GM12878 (cell line): ENCODE measurements at regions not wholly inside any gene's neighbourhood (a gene's known extent, or its start where the extent isn't known, plus 50 kb on each side); places are given as distances from the start of the nearest gene placed in this dataset.

Source experiments
- ATAC-seq: fragments of 200-7000 bp; cut with Tn5 transposase; 3 replicates; pipeline ENCODE4 v1.9.1; 2020; ENCODE audit warnings: mild to moderate bottlenecking, moderate library complexity
- BruUV-seq: library from RNA; stranded (reverse); fragments of 400-500 nt; replicated peaks from 2 replicates; lab custom pipeline; 2021; lab: Mats Ljungman, UMichigan
- CTCF ChIA-PET: fragments of 300-600 bp; sonication (Branson Sonifier 250); formaldehyde crosslinking; extraction: SDS; loops from one replicate; lab custom pipeline; 2021; ENCODE audit warnings: inconsistent platforms; lab: Yijun Ruan, JAX
- POLR2A ChIA-PET: fragments of 350-600 bp; formaldehyde crosslinking; extraction: SDS; loops from one replicate; lab custom pipeline; 2021; ENCODE audit warnings: inconsistent platforms; lab: Charles Lee
- RAD21 ChIA-PET: fragments of 300-600 bp; sonication (Branson Sonifier 250); formaldehyde crosslinking; loops from one replicate; lab custom pipeline; 2023; ENCODE audit warnings: antibody characterized with exemption; ENCODE audit not compliant: unreplicated experiment; lab: Charles Lee
- SMC1A ChIA-PET: fragments of 300-600 bp; sonication (Branson Sonifier 250); formaldehyde crosslinking; loops from one replicate; lab custom pipeline; 2023; ENCODE audit not compliant: unreplicated experiment, uncharacterized antibody; lab: Charles Lee
- DNase-seq: peaks from one replicate; pipeline ENCODE4 v3.0.0-alpha.2; 2011; ENCODE audit warnings: low read depth, low spot score
- FAIRE-seq: peaks from 3 replicates; lab custom pipeline; 2011; peaks lifted over from hg19 to GRCh38; lab: Jason Lieb, UNC
- H2AFZ ChIP-seq: 2 replicates; pipeline ENCODE4 v1.6.0; 2011; ENCODE audit warnings: low read depth, low read length, control low read depth; ENCODE audit not compliant: control insufficient read depth
- H3K27ac ChIP-seq: 2 replicates; pipeline ENCODE4 v1.5.1; 2011; ENCODE audit warnings: control low read depth; ENCODE audit not compliant: control insufficient read depth, insufficient read depth
- H3K27me3 ChIP-seq, 2 experiments: replicated peaks in 1 of 2; 2 replicates each; pipeline versions ENCODE4 v1.6.0 to v1.6.1; 2011; ENCODE audit warnings: low read length in 1 of 2; ENCODE audit not compliant: control insufficient read depth in 2 of 2, insufficient read depth in 2 of 2
- H3K36me3 ChIP-seq, 2 experiments: 2 replicates each; pipeline ENCODE4 v1.5.1; 2011; ENCODE audit warnings: low read length in 1 of 2; ENCODE audit not compliant: control insufficient read depth in 2 of 2, insufficient read depth in 2 of 2
- H3K4me1 ChIP-seq: 2 replicates; pipeline ENCODE4 v1.6.1; 2011; ENCODE audit warnings: mild to moderate bottlenecking, low read length, moderate library complexity, mixed read lengths; ENCODE audit not compliant: control insufficient read depth, insufficient read depth
- H3K4me2 ChIP-seq: 2 replicates; pipeline ENCODE4 v1.6.0; 2011; ENCODE audit warnings: control low read depth; ENCODE audit not compliant: control insufficient read depth, insufficient read depth
- H3K4me3 ChIP-seq: fragments of 200-600 bp; sonication (generic); 2 replicates; pipeline ENCODE4 v1.5.1; 2016
- H3K79me2 ChIP-seq: 2 replicates; pipeline ENCODE4 v1.6.0; 2011; ENCODE audit warnings: low read length; ENCODE audit not compliant: control insufficient read depth, insufficient read depth
- H3K9ac ChIP-seq: 2 replicates; pipeline ENCODE4 v1.8.0; 2011; ENCODE audit warnings: low read length, control low read depth, mixed read lengths; ENCODE audit not compliant: control insufficient read depth, insufficient read depth
- H3K9me3 ChIP-seq: replicated peaks from 3 replicates; pipeline ENCODE4 v1.5.1; 2011; ENCODE audit warnings: mild to moderate bottlenecking, low read length; ENCODE audit not compliant: control insufficient read depth, insufficient read depth
- H4K20me1 ChIP-seq: 2 replicates; pipeline ENCODE4 v1.6.0; 2011; ENCODE audit not compliant: control insufficient read depth, insufficient read depth
- E2F4 ChIP-seq: IDR thresholded peaks from 2 replicates; pipeline ENCODE4 v1.6.1; 2012; ENCODE audit warnings: low read depth, low read length, improper control_type of control experiment
- FOXM1 ChIP-seq: IDR thresholded peaks from 2 replicates; pipeline ENCODE4 v1.6.1; 2012; ENCODE audit warnings: low read depth, mild to moderate bottlenecking, inconsistent platforms, low read length, moderate library complexity
- HDGF ChIP-seq: fragments of 450-650 bp; IDR thresholded peaks from 2 replicates; pipeline ENCODE4 v1.6.1; 2016; ENCODE audit warnings: antibody characterized with exemption
- LARP7 ChIP-seq: fragments of 450-650 bp; IDR thresholded peaks from 2 replicates; pipeline ENCODE4 v1.6.1; 2017; ENCODE audit warnings: mild to moderate bottlenecking
- MYB ChIP-seq: fragments of 150-350 bp; IDR thresholded peaks from 2 replicates; pipeline ENCODE4 v1.6.1; 2014; ENCODE audit warnings: mild to moderate bottlenecking, low read depth, low read length, borderline replicate concordance
- SKIL ChIP-seq: fragments of 450-650 bp; IDR thresholded peaks from 2 replicates; pipeline ENCODE4 v1.6.1; 2017; ENCODE audit warnings: mild to moderate bottlenecking, low read depth, inconsistent platforms; ENCODE audit not compliant: poor library complexity, severe bottlenecking
- SMAD1 ChIP-seq: fragments of 450-650 bp; IDR thresholded peaks from 2 replicates; pipeline ENCODE4 v1.6.1; 2018; ENCODE audit warnings: mild to moderate bottlenecking, low read depth; ENCODE audit not compliant: partially characterized antibody
- SUZ12 ChIP-seq: fragments of 200-600 bp; sonication (generic); IDR thresholded peaks from one replicate; pipeline ENCODE4 v1.6.1; 2018; ENCODE audit warnings: antibody characterized with exemption, mild to moderate bottlenecking; ENCODE audit not compliant: unreplicated experiment
- ZNF207 ChIP-seq: fragments of 450-650 bp; IDR thresholded peaks from 2 replicates; pipeline ENCODE4 v1.6.1; 2014; ENCODE audit warnings: antibody characterized with exemption, mild to moderate bottlenecking, borderline replicate concordance
- ZNF384 ChIP-seq: IDR thresholded peaks from 2 replicates; pipeline ENCODE4 v1.6.1; 2012; ENCODE audit warnings: low read depth, mild to moderate bottlenecking, low read length, improper control_type of control experiment, borderline replicate concordance
- WGBS: methylation state at CpG from one replicate; pipeline ENCODE4 v1.1.6; 2016; ENCODE audit warnings: low lambda C conversion rate; ENCODE audit not compliant: insufficient replicate concordance, insufficient coverage; ENCODE audit errors: missing lambda C conversion rate; 5-methylcytosine and 5-hydroxymethylcytosine counted together
- in situ Hi-C: fragments of 300-500 bp; cut with MboI; formaldehyde crosslinking; loops from 9 replicates; pipeline ENCODE4 v1.14.3; 2018; ENCODE audit warnings: mixed read lengths
- intact Hi-C: fragments of 100-400 bp; cut with micrococcal nuclease; formaldehyde crosslinking; loops from one replicate; pipeline ENCODE4 v1.14.2; 2022; ENCODE audit not compliant: unreplicated experiment
- TF ChIP-seq, protein P1 (sequence below): IDR thresholded peaks from 2 replicates; pipeline ENCODE4 v1.6.1; 2012; ENCODE audit warnings: improper control_type of control experiment, low read depth, low read length; ENCODE audit not compliant: insufficient replicate concordance
- TF ChIP-seq, protein P2 (sequence below): fragments of 450-650 bp; IDR thresholded peaks from 2 replicates; pipeline ENCODE4 v1.6.1; 2018; ENCODE audit warnings: borderline replicate concordance, mild to moderate bottlenecking; ENCODE audit not compliant: partially characterized antibody

DNA sequence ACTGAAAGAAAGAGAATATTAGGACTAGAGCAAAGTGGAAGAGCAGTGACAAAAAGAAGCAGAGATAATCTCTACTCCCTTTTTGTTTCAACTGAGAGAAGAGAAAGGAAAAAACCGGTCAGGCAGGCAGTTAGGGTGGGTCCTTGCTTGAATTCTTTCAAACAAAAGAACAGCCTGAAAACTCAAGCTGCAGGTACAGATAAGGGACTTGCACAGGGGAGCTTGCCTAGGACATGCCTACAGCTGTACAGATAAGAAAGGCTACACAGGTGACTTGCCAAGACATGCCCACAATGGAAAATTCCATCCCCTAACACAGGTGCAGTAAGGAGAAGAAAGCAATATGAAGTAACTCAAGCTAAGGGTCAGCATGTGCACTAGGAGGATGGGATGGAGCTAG lies 532.2 kb upstream of the MIS18BP1 start (continued):
- TF ChIP-seq, protein P1, sequence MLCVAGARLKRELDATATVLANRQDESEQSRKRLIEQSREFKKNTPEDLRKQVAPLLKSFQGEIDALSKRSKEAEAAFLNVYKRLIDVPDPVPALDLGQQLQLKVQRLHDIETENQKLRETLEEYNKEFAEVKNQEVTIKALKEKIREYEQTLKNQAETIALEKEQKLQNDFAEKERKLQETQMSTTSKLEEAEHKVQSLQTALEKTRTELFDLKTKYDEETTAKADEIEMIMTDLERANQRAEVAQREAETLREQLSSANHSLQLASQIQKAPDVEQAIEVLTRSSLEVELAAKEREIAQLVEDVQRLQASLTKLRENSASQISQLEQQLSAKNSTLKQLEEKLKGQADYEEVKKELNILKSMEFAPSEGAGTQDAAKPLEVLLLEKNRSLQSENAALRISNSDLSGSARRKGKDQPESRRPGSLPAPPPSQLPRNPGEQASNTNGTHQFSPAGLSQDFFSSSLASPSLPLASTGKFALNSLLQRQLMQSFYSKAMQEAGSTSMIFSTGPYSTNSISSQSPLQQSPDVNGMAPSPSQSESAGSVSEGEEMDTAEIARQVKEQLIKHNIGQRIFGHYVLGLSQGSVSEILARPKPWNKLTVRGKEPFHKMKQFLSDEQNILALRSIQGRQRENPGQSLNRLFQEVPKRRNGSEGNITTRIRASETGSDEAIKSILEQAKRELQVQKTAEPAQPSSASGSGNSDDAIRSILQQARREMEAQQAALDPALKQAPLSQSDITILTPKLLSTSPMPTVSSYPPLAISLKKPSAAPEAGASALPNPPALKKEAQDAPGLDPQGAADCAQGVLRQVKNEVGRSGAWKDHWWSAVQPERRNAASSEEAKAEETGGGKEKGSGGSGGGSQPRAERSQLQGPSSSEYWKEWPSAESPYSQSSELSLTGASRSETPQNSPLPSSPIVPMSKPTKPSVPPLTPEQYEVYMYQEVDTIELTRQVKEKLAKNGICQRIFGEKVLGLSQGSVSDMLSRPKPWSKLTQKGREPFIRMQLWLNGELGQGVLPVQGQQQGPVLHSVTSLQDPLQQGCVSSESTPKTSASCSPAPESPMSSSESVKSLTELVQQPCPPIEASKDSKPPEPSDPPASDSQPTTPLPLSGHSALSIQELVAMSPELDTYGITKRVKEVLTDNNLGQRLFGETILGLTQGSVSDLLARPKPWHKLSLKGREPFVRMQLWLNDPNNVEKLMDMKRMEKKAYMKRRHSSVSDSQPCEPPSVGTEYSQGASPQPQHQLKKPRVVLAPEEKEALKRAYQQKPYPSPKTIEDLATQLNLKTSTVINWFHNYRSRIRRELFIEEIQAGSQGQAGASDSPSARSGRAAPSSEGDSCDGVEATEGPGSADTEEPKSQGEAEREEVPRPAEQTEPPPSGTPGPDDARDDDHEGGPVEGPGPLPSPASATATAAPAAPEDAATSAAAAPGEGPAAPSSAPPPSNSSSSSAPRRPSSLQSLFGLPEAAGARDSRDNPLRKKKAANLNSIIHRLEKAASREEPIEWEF = no peak
- TF ChIP-seq ZNF207 = no peak
- TF ChIP-seq E2F4 = no peak
- TF ChIP-seq, all 136 proteins: peak for 0

- BruUV-seq = no TSS peak
- ChIA-PET SMC1A (no interaction called here), CTCF (interaction anchor here (1.4 kb wide), 1 partner anchor 10 kb away, joined by 3 read pairs; no protein-coding TSS in a partner anchor), POLR2A (interaction anchor here (0.6 kb wide), 1 partner anchor 540 kb away, joined by 3 read pairs; no protein-coding TSS in a partner anchor), RAD21 (no interaction called here)
- Histone ChIP-seq H4K20me1 (no peaks in the 10 kb centered on the region), H3K9me3 (no peaks in the 10 kb centered on the region), H3K4me2 (no peak overlapping the region), H3K36me3 (no peaks in the 10 kb centered on the region), H2AFZ (no peak overlapping the region), H3K4me1 (no peaks in the 10 kb centered on the region), H3K27ac (no peak overlapping the region), H3K9ac (no peak overlapping the region), H3K27me3 (no peaks in the 10 kb centered on the region), H3K79me2 (no peaks in the 10 kb centered on the region), H3K4me3 (no peak overlapping the region)
- no peak for FAIRE-seq
- ATAC-seq = no peak
- in situ Hi-C loops (no loop called here), intact Hi-C loops (no loop called here)
- no peak for DNase-seq
- 4% methylated on average over 2 of the region's 2 CpGs for WGBS
- TF ChIP-seq SKIL = no peak
- no peak for TF ChIP-seq SMAD1
- TF ChIP-seq HDGF = no peak
- TF ChIP-seq MYB = no peak
- TF ChIP-seq SUZ12 = no peak
- TF ChIP-seq ZNF384 = no peak
- no peak for TF ChIP-seq LARP7
- TF ChIP-seq FOXM1 = no peak
- TF ChIP-seq, protein P2, sequence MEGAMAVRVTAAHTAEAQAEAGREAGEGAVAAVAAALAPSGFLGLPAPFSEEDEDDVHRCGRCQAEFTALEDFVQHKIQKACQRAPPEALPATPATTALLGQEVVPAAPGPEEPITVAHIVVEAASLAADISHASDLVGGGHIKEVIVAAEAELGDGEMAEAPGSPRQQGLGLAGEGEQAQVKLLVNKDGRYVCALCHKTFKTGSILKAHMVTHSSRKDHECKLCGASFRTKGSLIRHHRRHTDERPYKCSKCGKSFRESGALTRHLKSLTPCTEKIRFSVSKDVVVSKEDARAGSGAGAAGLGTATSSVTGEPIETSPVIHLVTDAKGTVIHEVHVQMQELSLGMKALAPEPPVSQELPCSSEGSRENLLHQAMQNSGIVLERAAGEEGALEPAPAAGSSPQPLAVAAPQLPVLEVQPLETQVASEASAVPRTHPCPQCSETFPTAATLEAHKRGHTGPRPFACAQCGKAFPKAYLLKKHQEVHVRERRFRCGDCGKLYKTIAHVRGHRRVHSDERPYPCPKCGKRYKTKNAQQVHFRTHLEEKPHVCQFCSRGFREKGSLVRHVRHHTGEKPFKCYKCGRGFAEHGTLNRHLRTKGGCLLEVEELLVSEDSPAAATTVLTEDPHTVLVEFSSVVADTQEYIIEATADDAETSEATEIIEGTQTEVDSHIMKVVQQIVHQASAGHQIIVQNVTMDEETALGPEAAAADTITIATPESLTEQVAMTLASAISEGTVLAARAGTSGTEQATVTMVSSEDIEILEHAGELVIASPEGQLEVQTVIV = no peak
Observed at GRCh38 chr14:45766247-45766646, 513.2 kb upstream of the MIS18BP1 start.
